Right lobe of liver (tissue), 6 donors: ENCODE measurements at regions not wholly inside any gene's neighbourhood (a gene's known extent, or its start where the extent isn't known, plus 50 kb on each side); places are given as distances from the start of the nearest gene placed in this dataset.

Experiments used
- ATAC-seq, 4 donors: fragments of 200-7000 bp; cut with Tn5 transposase; one replicate each; pipeline ENCODE4 v1.9.1; 2020; ENCODE audit warnings: mild to moderate bottlenecking in 4 of 4, moderate library complexity in 4 of 4
- DNase-seq, 3 donors: peaks; one replicate each; pipeline ENCODE4 v3.0.0-alpha.2; 2020
- H3K27ac ChIP-seq, 3 donors: fragments of 200-600 bp; one replicate each; pipeline ENCODE4 v1.8.0; 2022
- H3K27me3 ChIP-seq, 2 donors: fragments of 200-600 bp; one replicate each; pipeline ENCODE4 v1.8.0; 2022
- H3K36me3 ChIP-seq, 4 donors: fragments of 200-600 bp; sonication (generic) in 1 of 4; one replicate each; pipeline versions ENCODE4 v1.5.1 to v1.8.0; 2017 to 2022; ENCODE audit warnings: control low read depth in 1 of 4
- H3K4me1 ChIP-seq, 4 donors: fragments of 200-600 bp; sonication (generic) in 1 of 4; one replicate each; pipeline versions ENCODE4 v1.5.1 to v1.8.0; 2017 to 2022; ENCODE audit warnings: control low read depth in 1 of 4
- H3K4me3 ChIP-seq, 3 donors: fragments of 200-600 bp; one replicate each; pipeline ENCODE4 v1.8.0; 2022
- H3K9me3 ChIP-seq, 4 donors: fragments of 200-600 bp; sonication (generic) in 1 of 4; one replicate each; pipeline versions ENCODE4 v1.5.1 to v1.8.0; 2017 to 2022; ENCODE audit warnings: control low read depth in 1 of 4
- POLR2A ChIP-seq: fragments of 450-650 bp; IDR thresholded peaks from one replicate; pipeline ENCODE4 v1.6.1; 2017; ENCODE audit warnings: antibody characterized with exemption, mild to moderate bottlenecking
- WGBS: methylation state at CpG from one replicate; pipeline ENCODE4 v1.1.6; 2018; ENCODE audit warnings: low coverage, low lambda C conversion rate; ENCODE audit not compliant: insufficient coverage; ENCODE audit errors: missing lambda C conversion rate; 5-methylcytosine and 5-hydroxymethylcytosine counted together
- intact Hi-C, 2 donors: fragments of 100-400 bp; cut with DNase I; formaldehyde crosslinking; loops; one replicate each; pipeline versions ENCODE4 v1.11.2 to v1.14.1; 2022
- TF ChIP-seq, protein P1 (sequence below), 4 donors: fragments of 200-600 bp in 3 of 4; fragments of 450-650 bp in 1 of 4; IDR thresholded peaks; one replicate each; pipeline versions ENCODE4 v1.5.1 to v1.8.0; 2016 to 2022; ENCODE audit warnings: antibody characterized with exemption in 4 of 4, mild to moderate bottlenecking in 2 of 4
- donor health status: DM: no; HTN: yes; CAD: no.
- donor health status: DM: no; HTN: no; CAD: no.
- donor health status: DM: no; HTN: no; CAD: no.
- donor health status: DM: no; HTN: yes; CAD: no.
- donor health status: DM: no; HTN: yes; CAD: no.

- Histone ChIP-seq H3K4me3 (no peak overlapping the region), H3K36me3 (no peaks in the 10 kb centered on the region), H3K9me3 (no peaks in the 10 kb centered on the region), H3K27me3 (no peaks in the 10 kb centered on the region), H3K4me1 (no peaks in the 10 kb centered on the region), H3K27ac (no peak overlapping the region)
- ATAC-seq (peak in 1 of 4 donors; percentile 8), DNase-seq (no peak)
- intact Hi-C loops, result no loop called here
- TF ChIP-seq POLR2A, result no peak
- TF ChIP-seq, protein P1, sequence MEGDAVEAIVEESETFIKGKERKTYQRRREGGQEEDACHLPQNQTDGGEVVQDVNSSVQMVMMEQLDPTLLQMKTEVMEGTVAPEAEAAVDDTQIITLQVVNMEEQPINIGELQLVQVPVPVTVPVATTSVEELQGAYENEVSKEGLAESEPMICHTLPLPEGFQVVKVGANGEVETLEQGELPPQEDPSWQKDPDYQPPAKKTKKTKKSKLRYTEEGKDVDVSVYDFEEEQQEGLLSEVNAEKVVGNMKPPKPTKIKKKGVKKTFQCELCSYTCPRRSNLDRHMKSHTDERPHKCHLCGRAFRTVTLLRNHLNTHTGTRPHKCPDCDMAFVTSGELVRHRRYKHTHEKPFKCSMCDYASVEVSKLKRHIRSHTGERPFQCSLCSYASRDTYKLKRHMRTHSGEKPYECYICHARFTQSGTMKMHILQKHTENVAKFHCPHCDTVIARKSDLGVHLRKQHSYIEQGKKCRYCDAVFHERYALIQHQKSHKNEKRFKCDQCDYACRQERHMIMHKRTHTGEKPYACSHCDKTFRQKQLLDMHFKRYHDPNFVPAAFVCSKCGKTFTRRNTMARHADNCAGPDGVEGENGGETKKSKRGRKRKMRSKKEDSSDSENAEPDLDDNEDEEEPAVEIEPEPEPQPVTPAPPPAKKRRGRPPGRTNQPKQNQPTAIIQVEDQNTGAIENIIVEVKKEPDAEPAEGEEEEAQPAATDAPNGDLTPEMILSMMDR (IDR thresholded peaks at IDR 0.05), result no peak
These were observed 132.8 kb upstream of the TCERG1L start for GRCh38 chr10:131444286-131444685.

DNA sequence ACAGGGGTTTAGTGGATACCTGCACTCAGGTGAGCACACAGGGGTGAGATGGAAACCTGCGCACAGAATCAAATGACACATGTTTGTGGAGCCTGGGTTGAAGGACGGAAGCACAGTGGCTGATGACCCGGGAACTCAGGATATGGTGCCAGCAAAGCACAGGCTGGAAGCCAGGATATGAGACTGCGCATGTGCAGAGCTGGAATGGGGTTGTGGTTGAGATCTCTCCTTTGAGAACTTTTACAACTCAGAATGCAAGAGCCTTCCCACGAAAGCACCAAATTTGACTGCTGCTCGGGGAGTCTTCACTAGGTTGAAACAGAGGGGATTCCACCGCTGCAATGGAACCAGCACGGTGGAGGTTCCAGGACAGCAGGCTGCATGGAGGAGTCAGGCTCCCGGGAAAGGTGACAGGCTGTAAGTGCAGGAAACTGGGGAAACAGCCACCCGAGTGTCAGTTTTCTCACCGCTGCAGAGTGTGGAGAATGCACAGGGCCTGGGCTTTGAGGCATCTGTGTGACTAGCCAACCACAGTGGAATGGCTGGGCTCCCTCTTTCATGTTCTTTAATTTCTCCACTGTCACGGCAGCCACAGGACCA lies 133.4 kb upstream of the TCERG1L start:
- H3K9me3 ChIP-seq, result no peaks in the 10 kb centered on the region
- TF ChIP-seq POLR2A, result no peak
- TF ChIP-seq, protein P1 (IDR thresholded peaks at IDR 0.05), result no peak
- intact Hi-C loops, result no loop called here
- DNase-seq, result peak in 1 of 3 donors; percentile 55
- H3K27me3 ChIP-seq, result no peaks in the 10 kb centered on the region
- peak; percentile 26 to 68 (median 50) for ATAC-seq
- H3K27ac ChIP-seq, result no peak overlapping the region
- no peaks in the 10 kb centered on the region for H3K4me1 ChIP-seq
- no peak overlapping the region for H3K4me3 ChIP-seq
- WGBS, result 10% methylated on average over 3 of the region's 12 CpGs
- H3K36me3 ChIP-seq, result no peaks in the 10 kb centered on the region

DNA sequence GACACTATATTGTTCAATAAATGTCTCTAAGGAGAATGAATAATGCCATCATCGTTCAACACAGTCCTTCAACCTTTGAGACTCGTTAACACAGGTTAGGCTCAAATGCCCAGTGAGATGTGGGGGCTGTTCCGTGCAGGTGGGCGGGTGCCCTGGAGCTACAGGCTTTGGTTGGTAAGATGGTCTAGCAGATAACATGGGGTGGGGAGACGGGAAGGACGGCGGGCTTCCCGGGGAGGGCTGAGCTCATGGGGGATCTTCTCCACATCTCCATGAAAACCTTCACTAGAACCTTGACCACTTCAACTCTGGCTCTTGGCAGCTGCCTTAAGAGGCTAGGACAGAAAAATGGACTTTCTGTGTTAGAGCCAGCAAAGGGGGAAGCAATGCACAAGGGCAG lies 134.1 kb upstream of the TCERG1L start:
- WGBS, result 54% methylated on average over 4 of the region's 8 CpGs
- Histone ChIP-seq H3K27me3 (no peaks in the 10 kb centered on the region), H3K9me3 (no peaks in the 10 kb centered on the region), H3K4me1 (no peaks in the 10 kb centered on the region), H3K27ac (no peak overlapping the region), H3K4me3 (no peak overlapping the region), H3K36me3 (no peaks in the 10 kb centered on the region)
- ATAC-seq (no peak), DNase-seq (no peak)
- intact Hi-C loops, result no loop called here
- no peak for TF ChIP-seq POLR2A
- TF ChIP-seq, protein P1 (IDR thresholded peaks at IDR 0.05), result no peak

GRCh38 chr10:131446171-131446570 lies 134.7 kb upstream of the TCERG1L start:
- WGBS, result 72% methylated on average over 10 of the region's 12 CpGs
- DNase-seq (no peak), ATAC-seq (no peak)
- Histone ChIP-seq H3K4me1 (no peaks in the 10 kb centered on the region), H3K27me3 (no peaks in the 10 kb centered on the region), H3K27ac (no peak overlapping the region), H3K4me3 (no peak overlapping the region), H3K9me3 (no peaks in the 10 kb centered on the region), H3K36me3 (no peaks in the 10 kb centered on the region)
- intact Hi-C loops, result no loop called here
- TF ChIP-seq, protein P1 (IDR thresholded peaks at IDR 0.05), result no peak
- TF ChIP-seq POLR2A, result no peak

DNA sequence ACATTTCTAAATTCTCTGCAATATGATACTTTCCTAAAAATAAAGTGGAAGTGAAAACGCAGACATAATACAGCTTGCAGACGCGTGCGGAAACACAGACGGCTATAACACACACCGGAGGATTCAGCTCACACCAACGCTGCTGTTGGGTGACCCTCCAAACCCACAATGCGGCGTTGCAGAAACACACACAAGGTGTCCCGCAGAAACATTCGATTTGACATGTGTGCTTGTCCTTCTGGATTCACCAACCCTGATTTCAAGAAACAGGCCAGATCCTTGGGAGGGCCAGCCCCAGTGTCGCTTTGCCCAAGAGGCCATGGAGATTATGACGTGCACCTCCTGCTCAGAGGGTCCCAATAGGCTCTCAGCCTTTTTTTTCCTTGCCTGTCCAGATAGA lies 136.7 kb upstream of the TCERG1L start:
- Histone ChIP-seq H3K27ac (no peak overlapping the region), H3K9me3 (no peaks in the 10 kb centered on the region), H3K36me3 (no peaks in the 10 kb centered on the region), H3K27me3 (no peaks in the 10 kb centered on the region), H3K4me3 (no peak overlapping the region), H3K4me1 (no peaks in the 10 kb centered on the region)
- WGBS, result 84% methylated on average over 11 of the region's 13 CpGs
- DNase-seq (no peak), ATAC-seq (no peak)
- intact Hi-C loops, result no loop called here
- no peak for TF ChIP-seq POLR2A
- TF ChIP-seq, protein P1 (IDR thresholded peaks at IDR 0.05), result no peak
